HEK293 (cell line): ENCODE measurements at regions not wholly inside any gene's neighbourhood (a gene's known extent, or its start where the extent isn't known, plus 50 kb on each side); places are given as distances from the start of the nearest gene placed in this dataset.

ENCODE experiments used
- HOXA7 ChIP-seq: sonication (generic); formaldehyde crosslinking; IDR thresholded peaks from 2 replicates; pipeline ENCODE4 v1.8.1; 2022; ENCODE audit warnings: missing genetic modification reagents, borderline replicate concordance
- OVOL3 ChIP-seq: fragments of 450-650 bp; formaldehyde crosslinking; IDR thresholded peaks from 2 replicates; pipeline ENCODE4 v1.5.1; 2016; ENCODE audit warnings: missing biosample characterization, missing genetic modification characterization
- PRDM1 ChIP-seq: fragments of 450-650 bp; formaldehyde crosslinking; IDR thresholded peaks from 2 replicates; pipeline ENCODE4; 2016; ENCODE audit warnings: missing biosample characterization, missing genetic modification characterization
- PRDM10 ChIP-seq: fragments of 450-650 bp; formaldehyde crosslinking; IDR thresholded peaks from 2 replicates; pipeline ENCODE4 v1.5.1; 2016; ENCODE audit warnings: missing biosample characterization, missing genetic modification characterization
- SALL2 ChIP-seq: fragments of 450-650 bp; formaldehyde crosslinking; IDR thresholded peaks from 2 replicates; pipeline ENCODE4 v1.5.0; 2017; ENCODE audit warnings: missing biosample characterization, mild to moderate bottlenecking, missing genetic modification characterization, borderline replicate concordance
- SCRT2 ChIP-seq: fragments of 450-650 bp; formaldehyde crosslinking; IDR thresholded peaks from 2 replicates; pipeline ENCODE4 v1.5.1; 2016; ENCODE audit warnings: missing biosample characterization, missing genetic modification characterization
- SP2 ChIP-seq: fragments of 450-650 bp; formaldehyde crosslinking; IDR thresholded peaks from 2 replicates; pipeline ENCODE4 v1.5.1; 2016; ENCODE audit warnings: missing biosample characterization, missing genetic modification characterization
- ZBTB21 ChIP-seq: fragments of 450-650 bp; formaldehyde crosslinking; IDR thresholded peaks from 2 replicates; pipeline ENCODE4 v1.5.1; 2017; ENCODE audit warnings: missing biosample characterization, missing genetic modification characterization
- ZFHX2 ChIP-seq: fragments of 450-650 bp; formaldehyde crosslinking; conservative IDR thresholded peaks from 2 replicates; pipeline ENCODE4 v1.5.1; 2016; ENCODE audit warnings: missing biosample characterization, missing genetic modification characterization
- ZNF138 ChIP-seq: fragments of 450-650 bp; formaldehyde crosslinking; IDR thresholded peaks from 2 replicates; pipeline ENCODE4 v1.5.1; 2016; ENCODE audit warnings: missing biosample characterization, missing genetic modification characterization, borderline replicate concordance
- ZNF202 ChIP-seq: fragments of 450-650 bp; formaldehyde crosslinking; IDR thresholded peaks from 2 replicates; pipeline ENCODE4 v1.5.1; 2016; ENCODE audit warnings: missing biosample characterization, missing genetic modification characterization, borderline replicate concordance
- ZNF211 ChIP-seq: fragments of 450-650 bp; formaldehyde crosslinking; IDR thresholded peaks from 2 replicates; pipeline ENCODE4 v1.5.1; 2016; ENCODE audit warnings: low read depth, missing biosample characterization, missing genetic modification characterization
- ZNF311 ChIP-seq: fragments of 450-650 bp; formaldehyde crosslinking; IDR thresholded peaks from 2 replicates; pipeline ENCODE4 v1.5.1; 2017; ENCODE audit warnings: missing biosample characterization, missing genetic modification characterization, borderline replicate concordance
- ZNF341 ChIP-seq: fragments of 450-650 bp; formaldehyde crosslinking; IDR thresholded peaks from 2 replicates; pipeline ENCODE4; 2016; ENCODE audit warnings: low read depth, missing biosample characterization, missing genetic modification characterization
- ZNF366 ChIP-seq: fragments of 450-650 bp; formaldehyde crosslinking; conservative IDR thresholded peaks from 2 replicates; pipeline ENCODE4 v1.5.1; 2016; ENCODE audit warnings: missing biosample characterization, missing genetic modification characterization
- ZNF391 ChIP-seq: fragments of 450-650 bp; formaldehyde crosslinking; IDR thresholded peaks from 2 replicates; pipeline ENCODE4 v1.5.1; 2016; ENCODE audit warnings: low read depth, missing biosample characterization, missing genetic modification characterization, borderline replicate concordance
- ZNF488 ChIP-seq: fragments of 450-650 bp; formaldehyde crosslinking; IDR thresholded peaks from 2 replicates; pipeline ENCODE4 v1.5.1; 2016; ENCODE audit warnings: missing biosample characterization, missing genetic modification characterization
- ZNF501 ChIP-seq: fragments of 450-650 bp; formaldehyde crosslinking; IDR thresholded peaks from 2 replicates; pipeline ENCODE4 v1.5.1; 2016; ENCODE audit warnings: missing biosample characterization, missing genetic modification characterization
- ZNF558 ChIP-seq: fragments of 450-650 bp; formaldehyde crosslinking; IDR thresholded peaks from 2 replicates; pipeline ENCODE4 v1.5.1; 2016; ENCODE audit warnings: missing biosample characterization, missing genetic modification characterization
- ZNF600 ChIP-seq: fragments of 450-650 bp; formaldehyde crosslinking; IDR thresholded peaks from 2 replicates; pipeline ENCODE4 v1.5.1; 2016; ENCODE audit warnings: missing biosample characterization, missing genetic modification characterization
- ZNF660 ChIP-seq: fragments of 450-650 bp; IDR thresholded peaks from 2 replicates; pipeline ENCODE4 v1.5.1; 2018; ENCODE audit warnings: missing biosample characterization, mild to moderate bottlenecking, missing genetic modification characterization
- ZNF785 ChIP-seq: fragments of 450-650 bp; formaldehyde crosslinking; IDR thresholded peaks from 2 replicates; pipeline ENCODE4 v1.5.1; 2016; ENCODE audit warnings: missing biosample characterization, missing genetic modification characterization
- ZSCAN4 ChIP-seq: fragments of 450-650 bp; formaldehyde crosslinking; IDR thresholded peaks from 2 replicates; pipeline ENCODE4 v1.5.1; 2017; ENCODE audit warnings: missing biosample characterization, missing genetic modification characterization
- ZSCAN5A ChIP-seq: fragments of 450-650 bp; formaldehyde crosslinking; IDR thresholded peaks from 2 replicates; pipeline ENCODE4 v1.5.1; 2016; ENCODE audit warnings: missing biosample characterization, missing genetic modification characterization
- TF ChIP-seq, protein P1 (sequence below): fragments of 450-650 bp; formaldehyde crosslinking; IDR thresholded peaks from 2 replicates; pipeline ENCODE4 v1.5.1; 2016; ENCODE audit warnings: missing biosample characterization, missing genetic modification characterization
- TF ChIP-seq, protein P2 (sequence below): fragments of 450-650 bp; formaldehyde crosslinking; IDR thresholded peaks from 2 replicates; pipeline ENCODE4 v1.5.1; 2016; ENCODE audit warnings: missing biosample characterization, missing genetic modification characterization

GRCh38 chr9:110050925-110051355 lies 157.0 kb downstream of the C9orf152 start (continued):
- TF ChIP-seq PRDM10 (tag by site-specific recombination): 0 out of 2 replicates have a peak, but pooled peaks have one; percentile 16
- no peak for TF ChIP-seq ZNF660
- no peak for TF ChIP-seq PRDM1 (tag by site-specific recombination)
- no peak for TF ChIP-seq OVOL3 (tag by site-specific recombination)
- 0 out of 2 replicates have a peak, but pooled peaks have one; percentile 26 for TF ChIP-seq ZNF366 (tag by site-specific recombination)
- no peak for TF ChIP-seq SALL2 (tag by site-specific recombination)
- TF ChIP-seq, protein P1, sequence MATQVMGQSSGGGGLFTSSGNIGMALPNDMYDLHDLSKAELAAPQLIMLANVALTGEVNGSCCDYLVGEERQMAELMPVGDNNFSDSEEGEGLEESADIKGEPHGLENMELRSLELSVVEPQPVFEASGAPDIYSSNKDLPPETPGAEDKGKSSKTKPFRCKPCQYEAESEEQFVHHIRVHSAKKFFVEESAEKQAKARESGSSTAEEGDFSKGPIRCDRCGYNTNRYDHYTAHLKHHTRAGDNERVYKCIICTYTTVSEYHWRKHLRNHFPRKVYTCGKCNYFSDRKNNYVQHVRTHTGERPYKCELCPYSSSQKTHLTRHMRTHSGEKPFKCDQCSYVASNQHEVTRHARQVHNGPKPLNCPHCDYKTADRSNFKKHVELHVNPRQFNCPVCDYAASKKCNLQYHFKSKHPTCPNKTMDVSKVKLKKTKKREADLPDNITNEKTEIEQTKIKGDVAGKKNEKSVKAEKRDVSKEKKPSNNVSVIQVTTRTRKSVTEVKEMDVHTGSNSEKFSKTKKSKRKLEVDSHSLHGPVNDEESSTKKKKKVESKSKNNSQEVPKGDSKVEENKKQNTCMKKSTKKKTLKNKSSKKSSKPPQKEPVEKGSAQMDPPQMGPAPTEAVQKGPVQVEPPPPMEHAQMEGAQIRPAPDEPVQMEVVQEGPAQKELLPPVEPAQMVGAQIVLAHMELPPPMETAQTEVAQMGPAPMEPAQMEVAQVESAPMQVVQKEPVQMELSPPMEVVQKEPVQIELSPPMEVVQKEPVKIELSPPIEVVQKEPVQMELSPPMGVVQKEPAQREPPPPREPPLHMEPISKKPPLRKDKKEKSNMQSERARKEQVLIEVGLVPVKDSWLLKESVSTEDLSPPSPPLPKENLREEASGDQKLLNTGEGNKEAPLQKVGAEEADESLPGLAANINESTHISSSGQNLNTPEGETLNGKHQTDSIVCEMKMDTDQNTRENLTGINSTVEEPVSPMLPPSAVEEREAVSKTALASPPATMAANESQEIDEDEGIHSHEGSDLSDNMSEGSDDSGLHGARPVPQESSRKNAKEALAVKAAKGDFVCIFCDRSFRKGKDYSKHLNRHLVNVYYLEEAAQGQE: peak; percentile 42
- no peak for TF ChIP-seq ZSCAN4 (tag by site-specific recombination)
- no peak for TF ChIP-seq ZNF558 (tag by site-specific recombination)
- no peak for TF ChIP-seq ZNF785 (tag by site-specific recombination)
- no peak for TF ChIP-seq ZFHX2
- TF ChIP-seq, protein P2, sequence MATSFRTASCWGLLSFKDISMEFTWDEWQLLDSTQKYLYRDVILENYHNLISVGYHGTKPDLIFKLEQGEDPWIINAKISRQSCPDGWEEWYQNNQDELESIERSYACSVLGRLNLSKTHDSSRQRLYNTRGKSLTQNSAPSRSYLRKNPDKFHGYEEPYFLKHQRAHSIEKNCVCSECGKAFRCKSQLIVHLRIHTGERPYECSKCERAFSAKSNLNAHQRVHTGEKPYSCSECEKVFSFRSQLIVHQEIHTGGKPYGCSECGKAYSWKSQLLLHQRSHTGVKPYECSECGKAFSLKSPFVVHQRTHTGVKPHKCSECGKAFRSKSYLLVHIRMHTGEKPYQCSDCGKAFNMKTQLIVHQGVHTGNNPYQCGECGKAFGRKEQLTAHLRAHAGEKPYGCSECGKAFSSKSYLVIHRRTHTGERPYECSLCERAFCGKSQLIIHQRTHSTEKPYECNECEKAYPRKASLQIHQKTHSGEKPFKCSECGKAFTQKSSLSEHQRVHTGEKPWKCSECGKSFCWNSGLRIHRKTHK: no peak
- TF ChIP-seq SP2: no peak
- no peak for TF ChIP-seq ZNF211 (tag by site-specific recombination)
- TF ChIP-seq SCRT2: no peak
- no peak for TF ChIP-seq ZBTB21
- TF ChIP-seq ZNF488: no peak
- no peak for TF ChIP-seq ZSCAN5A (tag by site-specific recombination)
- no peak for TF ChIP-seq ZNF391 (tag by site-specific recombination)
- no peak for TF ChIP-seq ZNF311 (tag by site-specific recombination)
- TF ChIP-seq ZNF202: no peak
- TF ChIP-seq ZNF600 (tag by site-specific recombination): 0 out of 2 replicates have a peak, but pooled peaks have one; percentile 27
- TF ChIP-seq ZNF138: no peak
- no peak for TF ChIP-seq ZNF501
- TF ChIP-seq HOXA7: no peak
- no peak for TF ChIP-seq ZNF341 (tag by site-specific recombination)
